Stimulated activated CD8-positive, alpha-beta memory T cell treated with anti-CD3 and anti-CD28 coated beads, Interleukin-7, amount 100 ng/mL, for 4 hours (primary cell): ENCODE measurements at regions not wholly inside any gene's neighbourhood (a gene's known extent, or its start where the extent isn't known, plus 50 kb on each side); places are given as distances from the start of the nearest gene placed in this dataset.

Source experiments
- DNase-seq, 2 donors: peaks; one replicate each; pipeline ENCODE4 v3.0.0-alpha.2; 2020; ENCODE audit warnings: low read depth in 2 of 2

DNA sequence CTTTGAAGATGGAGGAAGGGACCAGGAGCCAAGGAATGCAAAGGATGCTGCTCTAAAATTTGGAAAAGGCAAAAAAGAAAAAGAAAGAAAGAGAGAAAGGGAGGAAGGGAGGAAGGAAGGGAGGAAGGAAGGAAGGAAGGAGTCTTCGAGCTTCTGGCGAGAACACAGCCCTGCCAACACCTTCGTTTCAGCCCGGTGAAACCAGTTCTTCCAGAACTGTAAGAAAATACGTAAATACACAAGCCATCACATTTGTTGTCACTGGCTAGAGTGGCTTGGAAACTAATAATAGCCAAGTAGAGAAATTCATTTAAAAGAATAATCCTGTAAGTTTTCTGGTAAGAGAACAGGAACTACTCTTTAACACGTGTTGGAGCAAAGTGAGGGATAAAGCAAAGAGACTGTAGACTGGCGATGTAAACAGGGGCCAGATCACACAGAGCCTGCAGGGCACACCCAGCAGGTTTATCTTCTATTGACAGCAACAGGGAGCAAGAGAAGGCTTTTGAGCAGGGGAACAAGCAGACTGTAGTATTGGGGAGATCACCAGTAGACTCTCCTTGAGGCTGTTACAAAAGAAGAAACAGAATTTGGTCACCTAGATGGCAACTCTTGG lies 188.7 kb upstream of the MPHOSPH6 start:
- DNase-seq = no peak

DNA sequence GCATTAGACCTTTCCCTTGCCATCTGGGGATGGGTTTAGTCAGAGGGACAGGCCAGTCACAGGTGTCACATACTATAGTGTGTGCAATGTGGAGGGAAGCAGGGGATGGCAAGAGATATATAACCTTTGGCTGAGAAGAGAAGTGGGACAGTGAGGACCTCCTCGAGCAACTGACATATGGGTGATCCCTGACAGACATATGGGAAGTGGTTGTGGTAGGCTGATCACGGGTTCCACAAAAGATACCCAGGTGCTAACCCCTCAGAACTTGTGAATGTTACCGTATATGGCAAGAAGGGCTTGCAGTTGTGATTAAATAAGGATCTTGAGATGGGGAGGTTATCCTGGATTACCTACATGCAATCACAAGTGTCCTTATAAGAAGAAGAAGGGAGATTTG lies 188.1 kb upstream of the MPHOSPH6 start:
- DNase-seq = no peak

DNA sequence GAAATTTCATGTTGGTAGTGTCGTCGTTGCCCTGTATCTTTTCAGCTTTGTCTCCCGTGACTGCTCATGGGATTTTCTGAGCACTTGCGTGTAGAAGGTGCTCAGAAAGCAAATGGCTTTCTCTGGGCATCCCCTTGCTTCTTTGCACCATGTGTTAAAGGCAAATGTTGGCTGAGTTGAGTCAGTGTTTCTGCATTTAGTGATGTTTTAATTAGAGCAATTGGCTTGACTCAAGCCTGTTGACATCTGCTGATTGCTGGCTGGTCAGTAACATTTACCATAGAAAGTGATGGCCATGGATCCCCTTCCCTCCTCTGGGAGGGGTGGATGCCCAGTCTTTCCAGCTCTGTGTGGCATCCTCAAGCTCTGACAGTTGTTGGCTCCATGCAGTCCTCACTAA lies 187.2 kb upstream of the MPHOSPH6 start:
- DNase-seq = no peak

- DNase-seq = no peak
Measured at GRCh38 chr16:82350560-82350959, 180.5 kb upstream of the MPHOSPH6 start.

GRCh38 chr16:82345318-82345717 lies 175.3 kb upstream of the MPHOSPH6 start:
- no peak for DNase-seq

- DNase-seq = no peak
Measured at GRCh38 chr16:82344157-82344556, 174.1 kb upstream of the MPHOSPH6 start.

GRCh38 chr16:82341146-82341669 lies 171.2 kb upstream of the MPHOSPH6 start:
- DNase-seq = no peak

DNA sequence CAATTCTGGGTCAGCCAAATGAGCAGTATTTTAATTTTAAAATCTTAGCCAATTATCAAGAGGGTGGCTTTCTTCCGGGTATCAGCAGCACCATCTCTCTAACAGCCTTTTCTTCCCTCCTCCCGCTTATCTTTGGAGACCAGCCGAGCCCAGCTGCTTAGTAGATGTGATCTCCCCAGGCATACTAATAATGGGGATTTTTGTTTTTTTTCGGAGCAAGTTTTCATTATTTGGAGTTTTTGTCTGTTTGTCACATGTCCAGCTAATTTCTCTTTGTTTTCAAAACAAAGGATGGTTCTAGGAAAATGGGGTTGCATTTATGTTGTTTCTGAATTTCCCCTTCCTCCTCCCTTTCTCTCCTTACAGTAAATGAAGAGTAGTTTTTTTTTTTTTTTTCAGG lies 170.5 kb upstream of the MPHOSPH6 start:
- DNase-seq = no peak

GRCh38 chr16:82337355-82337754 lies 167.3 kb upstream of the MPHOSPH6 start:
- DNase-seq = no peak

DNA sequence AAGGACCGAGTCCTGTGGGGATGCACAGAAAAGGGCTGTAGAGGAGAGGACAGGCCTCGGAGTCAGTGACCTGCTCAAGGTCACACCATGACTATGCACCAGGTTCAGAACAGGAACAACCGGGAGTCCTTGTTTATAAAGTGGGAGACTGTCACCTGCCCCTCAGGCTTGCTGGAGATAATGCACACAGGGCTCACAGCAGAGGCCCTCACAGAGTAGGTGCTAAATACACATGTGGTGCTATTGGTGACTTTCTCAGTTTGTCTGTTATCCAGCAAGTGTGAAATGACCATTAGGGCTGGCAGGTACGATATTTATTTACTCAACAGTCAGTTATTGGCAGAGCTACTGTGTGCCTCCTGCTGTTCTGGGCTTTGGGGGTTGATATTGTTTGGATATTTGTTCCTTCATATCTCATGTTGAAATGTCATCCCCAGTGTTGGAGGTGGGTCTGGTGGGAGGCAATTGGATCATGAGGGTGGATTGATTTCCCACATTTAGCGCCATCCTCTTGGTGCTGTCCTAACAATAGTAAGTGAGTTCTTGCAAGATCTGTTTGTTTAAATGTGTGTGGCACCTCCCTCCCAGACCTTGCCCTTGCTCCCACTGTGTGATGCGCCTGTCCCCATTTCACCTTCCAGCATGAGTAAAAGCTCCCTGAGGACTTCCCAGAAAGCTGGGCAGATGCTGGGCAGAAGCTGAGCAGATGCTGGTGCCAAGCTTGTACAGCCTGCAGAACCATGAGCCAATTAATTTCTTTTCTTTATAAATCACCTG lies 162.1 kb upstream of the MPHOSPH6 start:
- no peak for DNase-seq

- DNase-seq = no peak
Measured at GRCh38 chr16:82331397-82331796, 161.4 kb upstream of the MPHOSPH6 start.

DNA sequence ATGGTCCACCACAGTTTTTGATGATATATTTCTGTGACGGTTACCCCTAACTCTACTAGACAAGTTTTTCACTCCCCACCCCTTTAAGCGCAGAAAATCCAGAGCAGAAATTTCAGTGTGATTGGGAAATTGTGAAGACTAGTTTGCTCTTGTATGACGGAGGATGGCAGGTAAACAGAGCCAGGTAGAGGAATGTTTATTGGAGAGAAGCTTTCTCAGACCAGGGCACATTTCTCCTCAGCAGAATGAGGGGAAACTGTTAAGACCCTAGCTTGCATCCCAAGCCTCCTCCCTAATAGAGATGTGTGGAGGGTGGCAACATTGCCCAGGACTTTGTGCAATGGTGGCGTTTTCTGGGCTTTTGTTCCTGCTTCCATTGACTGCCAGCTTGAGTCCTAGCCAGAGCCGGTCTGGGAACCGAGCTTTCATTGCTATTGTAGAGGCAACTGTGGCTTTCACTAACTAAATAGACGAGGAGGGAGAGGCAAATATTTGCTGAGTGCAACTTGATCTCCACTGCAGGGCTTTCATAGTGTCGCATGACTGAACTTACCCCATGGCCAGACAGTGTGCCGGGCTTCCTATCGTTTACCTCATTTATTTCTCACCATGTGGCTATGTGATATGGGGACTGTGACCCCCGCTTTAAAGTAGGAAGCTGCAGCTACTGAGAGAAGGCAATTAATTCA lies 159.6 kb upstream of the MPHOSPH6 start:
- no peak for DNase-seq

- DNase-seq = no peak
Measured at GRCh38 chr16:82328881-82329469, 159.0 kb upstream of the MPHOSPH6 start.

DNA sequence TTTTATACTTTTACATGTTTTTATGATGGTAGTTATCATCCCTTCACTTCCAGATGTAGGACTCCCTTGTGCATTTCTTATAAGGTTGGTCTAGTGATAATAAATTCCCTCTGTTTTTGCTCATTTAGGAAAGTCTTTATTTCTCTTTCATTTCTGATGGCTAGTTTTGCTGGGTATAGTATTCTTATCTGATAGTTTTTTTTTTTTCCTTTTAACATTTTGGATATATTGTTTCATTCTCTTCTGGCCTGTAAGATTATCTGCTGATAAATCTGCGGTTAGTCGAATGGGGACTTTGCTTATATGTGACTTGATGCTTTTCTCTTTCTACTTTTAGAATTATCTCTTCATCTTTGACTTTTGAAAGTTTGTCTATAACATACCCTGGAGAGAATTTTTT lies 153.1 kb upstream of the MPHOSPH6 start:
- DNase-seq = no peak

DNA sequence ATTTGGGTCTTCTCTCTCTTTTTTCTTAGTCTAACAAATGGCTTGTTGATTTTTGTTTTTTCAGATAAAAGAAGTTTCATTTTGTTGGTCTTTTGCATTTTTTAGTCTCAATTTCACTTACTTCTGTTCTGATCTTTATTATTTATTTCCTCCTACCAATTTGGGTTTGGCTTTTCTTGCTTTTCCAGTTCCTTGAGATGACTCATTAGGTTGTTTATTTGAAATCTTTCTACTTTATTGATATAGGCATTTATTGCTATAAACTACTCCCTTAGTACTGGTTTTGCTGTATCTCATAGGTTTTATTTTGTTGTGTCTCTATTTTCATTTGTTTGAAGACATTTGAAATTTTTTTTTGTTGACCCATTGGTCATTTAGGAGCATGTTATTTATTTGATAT lies 152.2 kb upstream of the MPHOSPH6 start:
- no peak for DNase-seq

DNA sequence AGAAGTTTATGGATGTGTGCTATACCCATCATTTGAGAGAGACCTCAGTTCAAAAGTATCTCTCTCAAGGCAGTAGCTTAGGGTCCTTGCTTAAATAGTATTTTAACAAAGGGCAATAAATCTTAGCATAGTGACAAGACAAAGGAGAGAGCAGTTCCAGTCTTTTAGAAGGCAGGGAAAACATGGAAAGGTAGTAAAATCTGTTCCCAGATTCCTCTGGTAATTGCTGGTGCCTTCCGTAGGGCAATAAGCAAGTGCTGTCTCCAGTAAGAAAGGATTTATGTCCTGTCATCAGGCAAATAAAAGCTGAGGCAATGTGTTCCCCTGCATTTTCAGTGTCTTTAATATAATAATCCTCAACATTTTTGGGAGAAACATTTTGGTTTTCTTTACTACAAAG lies 149.0 kb upstream of the MPHOSPH6 start:
- no peak for DNase-seq

DNA sequence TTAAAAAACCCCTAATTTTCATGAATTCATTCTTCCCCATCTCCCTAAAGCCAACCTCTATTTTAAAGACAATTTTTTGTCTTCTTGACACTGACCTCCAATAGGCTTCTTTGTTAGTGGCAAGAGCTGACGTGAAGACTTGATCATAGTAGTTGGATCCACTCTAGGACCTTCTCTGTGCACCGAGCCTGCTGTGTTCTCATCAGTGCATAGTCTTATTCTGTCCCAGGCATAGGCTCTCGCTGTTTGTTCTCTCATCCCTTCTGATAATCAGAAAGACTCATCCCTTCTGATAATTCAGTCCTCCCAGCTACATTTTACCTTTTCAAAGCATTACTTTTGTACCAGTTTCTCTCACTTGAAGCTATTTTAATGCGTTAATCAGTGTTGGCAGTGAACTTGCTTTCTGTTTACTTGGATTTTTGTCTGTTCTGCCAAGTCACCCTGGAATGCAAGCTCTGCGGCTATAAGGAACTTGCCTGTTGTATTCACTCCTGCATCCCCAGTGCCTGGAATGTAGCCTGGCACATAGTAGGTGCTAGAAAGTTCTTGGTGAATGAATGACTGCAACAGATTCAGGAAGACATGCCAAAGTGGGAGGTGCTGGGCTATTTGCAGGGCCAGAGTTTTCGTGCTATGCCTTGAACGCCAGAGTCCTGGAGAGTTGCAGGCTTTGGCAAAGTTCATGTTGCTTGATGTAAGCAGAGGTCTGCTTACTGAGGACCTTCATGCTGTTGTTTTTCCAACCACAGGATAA lies 147.6 kb upstream of the MPHOSPH6 start:
- no peak for DNase-seq

GRCh38 chr16:82313754-82314153 lies 143.7 kb upstream of the MPHOSPH6 start:
- DNase-seq = no peak

- DNase-seq = no peak
Measured at GRCh38 chr16:82311528-82311927, 141.5 kb upstream of the MPHOSPH6 start.

DNA sequence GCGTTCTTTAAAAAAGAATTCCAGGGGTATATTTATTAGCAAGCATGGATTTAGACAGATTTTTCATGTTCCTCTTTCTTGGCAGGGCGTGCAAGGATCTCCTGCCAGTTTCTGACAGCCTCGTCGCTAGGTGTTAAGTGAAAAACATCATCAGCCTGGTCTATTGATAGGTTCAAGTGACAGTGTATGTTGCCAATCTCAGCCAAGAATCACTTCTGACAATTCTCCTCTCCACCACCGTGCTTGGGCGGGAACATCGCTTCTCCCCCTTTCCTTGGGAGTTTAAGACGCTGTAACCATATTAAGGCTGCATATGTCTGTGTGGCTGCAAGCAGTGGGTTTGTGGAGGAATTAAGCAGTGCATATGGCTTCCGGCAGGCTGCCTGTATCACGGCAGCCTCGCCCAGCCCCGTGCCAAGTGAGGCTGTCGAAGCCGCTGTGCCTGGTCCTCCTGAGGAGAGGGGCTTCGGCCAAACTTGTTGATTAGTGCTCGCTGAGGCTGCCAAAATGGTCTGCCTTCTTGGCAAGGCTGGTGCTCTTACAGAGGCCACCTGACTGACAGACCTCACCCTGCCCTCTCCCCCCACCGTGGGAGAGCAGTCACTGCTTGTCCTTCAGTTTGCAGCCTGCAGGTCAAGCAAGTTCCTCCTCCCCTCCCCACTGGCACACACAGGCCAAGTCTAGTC lies 132.2 kb upstream of the MPHOSPH6 start:
- no peak for DNase-seq

DNA sequence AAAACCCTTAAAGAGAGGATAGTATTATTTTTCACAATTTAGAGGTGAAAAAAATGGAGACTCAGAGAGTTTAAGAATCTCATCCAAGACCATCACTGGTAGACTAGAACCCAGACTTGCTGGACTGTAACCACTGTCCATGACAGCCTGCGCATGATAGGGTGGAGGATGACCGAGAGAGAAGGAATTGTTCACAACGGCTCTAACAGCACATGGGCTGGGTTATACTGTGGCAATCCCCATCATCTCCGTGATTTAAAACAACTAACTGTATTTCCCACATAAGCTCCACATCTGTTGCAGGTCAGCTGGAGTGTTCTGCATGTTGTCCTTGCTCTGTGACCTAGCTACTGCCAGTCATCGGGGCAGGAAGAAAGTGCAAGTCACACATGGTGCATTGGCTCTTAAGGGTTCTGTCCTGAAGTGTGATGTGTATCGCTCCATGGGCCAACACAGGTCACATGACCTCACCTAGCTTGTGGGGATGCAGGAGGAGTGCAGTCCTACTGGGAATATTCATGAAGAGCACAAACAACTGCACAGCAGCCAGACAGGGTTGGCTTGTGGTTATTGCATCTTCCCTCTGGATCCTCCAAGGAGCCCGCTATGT lies 131.2 kb upstream of the MPHOSPH6 start:
- no peak for DNase-seq
